VCaP (cell line): ENCODE measurements at regions not wholly inside any gene's neighbourhood (a gene's known extent, or its start where the extent isn't known, plus 50 kb on each side); places are given as distances from the start of the nearest gene placed in this dataset.
"Not testable (repeated sequence)": the region's sequence is repeated elsewhere in the genome, so short reads cannot be mapped to it uniquely, and the experiment has no call there.

Experiments
- H3K27ac ChIP-seq: fragments of 450-650 bp; 2 replicates; pipeline ENCODE4 v1.5.1; 2017
- TF ChIP-seq, protein P1 (sequence below): fragments of 450-650 bp; conservative IDR thresholded peaks from 2 replicates; pipeline ENCODE4 v1.5.1; 2017; ENCODE audit warnings: mild to moderate bottlenecking, moderate library complexity

DNA sequence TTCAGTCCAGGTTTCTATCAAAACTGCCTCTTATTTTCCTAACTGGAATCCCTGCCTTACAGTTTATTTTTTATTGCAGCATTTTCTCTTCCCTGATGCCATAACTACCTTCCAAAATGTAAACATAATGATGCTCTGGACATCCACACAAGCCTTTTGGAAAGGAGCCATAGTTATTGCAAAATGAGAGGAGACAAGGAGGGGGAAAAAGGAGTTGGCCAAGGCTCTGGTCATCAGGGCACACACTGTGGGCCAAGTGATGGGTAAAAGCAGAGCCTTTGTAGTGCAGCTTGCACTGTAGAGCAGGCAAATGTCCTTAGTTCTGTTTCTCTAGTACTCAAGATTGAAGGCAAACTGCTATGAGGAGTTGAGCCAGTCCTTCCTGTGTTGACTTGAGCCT is 289.3 kb upstream of the MTPN start:
- TF ChIP-seq, protein P1, sequence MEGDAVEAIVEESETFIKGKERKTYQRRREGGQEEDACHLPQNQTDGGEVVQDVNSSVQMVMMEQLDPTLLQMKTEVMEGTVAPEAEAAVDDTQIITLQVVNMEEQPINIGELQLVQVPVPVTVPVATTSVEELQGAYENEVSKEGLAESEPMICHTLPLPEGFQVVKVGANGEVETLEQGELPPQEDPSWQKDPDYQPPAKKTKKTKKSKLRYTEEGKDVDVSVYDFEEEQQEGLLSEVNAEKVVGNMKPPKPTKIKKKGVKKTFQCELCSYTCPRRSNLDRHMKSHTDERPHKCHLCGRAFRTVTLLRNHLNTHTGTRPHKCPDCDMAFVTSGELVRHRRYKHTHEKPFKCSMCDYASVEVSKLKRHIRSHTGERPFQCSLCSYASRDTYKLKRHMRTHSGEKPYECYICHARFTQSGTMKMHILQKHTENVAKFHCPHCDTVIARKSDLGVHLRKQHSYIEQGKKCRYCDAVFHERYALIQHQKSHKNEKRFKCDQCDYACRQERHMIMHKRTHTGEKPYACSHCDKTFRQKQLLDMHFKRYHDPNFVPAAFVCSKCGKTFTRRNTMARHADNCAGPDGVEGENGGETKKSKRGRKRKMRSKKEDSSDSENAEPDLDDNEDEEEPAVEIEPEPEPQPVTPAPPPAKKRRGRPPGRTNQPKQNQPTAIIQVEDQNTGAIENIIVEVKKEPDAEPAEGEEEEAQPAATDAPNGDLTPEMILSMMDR: no peak

DNA sequence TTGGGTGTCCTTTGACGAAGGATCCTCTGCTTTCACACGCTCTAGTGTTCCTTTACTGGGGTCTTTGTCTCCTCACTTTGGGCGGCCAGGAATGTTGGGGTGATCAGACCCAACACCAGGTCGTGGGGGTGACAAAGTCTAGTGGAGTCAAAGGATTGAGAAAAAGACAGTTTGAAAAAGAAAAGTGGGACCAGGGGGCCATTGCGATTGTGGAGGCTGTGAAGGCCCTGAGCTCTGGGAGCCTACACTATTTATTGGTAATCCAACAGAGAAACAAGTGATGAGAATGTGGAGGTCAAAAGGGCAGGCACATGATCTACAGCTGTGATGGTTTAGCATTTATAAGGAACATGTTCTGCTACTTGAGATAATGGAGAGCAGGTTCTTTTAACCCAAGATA is 287.1 kb upstream of the MTPN start:
- H3K27ac ChIP-seq: not testable (repeated sequence)

More for the DNA sequence above, 289.3 kb upstream of the MTPN start:
- H3K27ac ChIP-seq: no peak overlapping the region

- not testable (repeated sequence) for H3K27ac ChIP-seq
Measured at GRCh38 chr7:136263112-136263860, 286.1 kb upstream of the MTPN start.

DNA sequence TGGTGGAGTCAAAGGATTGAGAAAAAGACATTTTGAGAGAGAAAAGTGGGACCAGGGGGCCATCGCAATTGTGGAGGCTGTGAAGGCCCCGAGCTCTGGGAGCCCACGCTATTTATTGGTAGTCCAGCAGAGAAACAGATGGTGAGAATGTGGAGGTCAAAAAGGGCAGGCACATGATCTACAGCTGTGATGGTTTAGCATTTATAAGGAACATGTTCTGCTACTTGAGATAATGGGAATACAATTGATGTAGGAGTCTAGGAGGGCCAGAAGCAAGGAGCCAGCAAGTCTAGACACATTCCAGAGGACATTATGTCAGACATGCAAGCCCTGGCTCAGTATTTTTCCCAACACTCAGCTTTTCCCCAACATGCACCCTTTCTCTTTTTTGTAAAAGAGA is 283.4 kb upstream of the MTPN start:
- H3K27ac ChIP-seq: not testable (repeated sequence)

GRCh38 chr7:136259074-136259473 is 281.9 kb upstream of the MTPN start:
- no peak overlapping the region for H3K27ac ChIP-seq
- TF ChIP-seq, protein P1: no peak

GRCh38 chr7:136256491-136256890 is 279.3 kb upstream of the MTPN start:
- TF ChIP-seq, protein P1: no peak
- H3K27ac ChIP-seq: no peak overlapping the region

DNA sequence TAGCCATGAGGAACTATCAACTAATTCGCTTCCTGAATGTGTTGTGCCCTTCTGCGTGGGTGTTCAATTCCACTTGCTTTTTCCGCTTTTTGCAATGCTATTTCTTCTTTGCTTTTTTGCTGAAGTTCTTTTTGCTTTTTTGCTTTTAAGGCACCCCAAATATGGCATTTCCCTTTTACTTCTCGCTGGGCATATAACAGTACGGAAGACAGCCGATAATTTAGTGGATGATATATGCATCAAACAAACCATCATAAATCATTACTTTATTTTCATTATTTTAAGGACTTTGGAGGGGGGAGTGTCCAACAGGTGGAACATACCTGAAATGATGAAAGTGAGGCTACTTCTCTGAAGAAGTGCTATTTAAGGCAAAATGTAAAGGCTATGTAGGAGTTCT is 277.0 kb upstream of the MTPN start:
- no peak overlapping the region for H3K27ac ChIP-seq

GRCh38 chr7:136251826-136252225 is 274.7 kb upstream of the MTPN start:
- H3K27ac ChIP-seq: no peak overlapping the region
- TF ChIP-seq, protein P1: no peak

More for the DNA sequence above, 277.0 kb upstream of the MTPN start:
- TF ChIP-seq, protein P1: no peak

- TF ChIP-seq, protein P1: no peak
- no peak overlapping the region for H3K27ac ChIP-seq
Measured at GRCh38 chr7:136247211-136247610, 270.1 kb upstream of the MTPN start.
